ENCODE measurements at regions not wholly inside any gene's neighbourhood (a gene's known extent, or its start where the extent isn't known, plus 50 kb on each side); places are given as distances from the start of the nearest gene placed in this dataset.

- TF ChIP-seq, protein P1, sequence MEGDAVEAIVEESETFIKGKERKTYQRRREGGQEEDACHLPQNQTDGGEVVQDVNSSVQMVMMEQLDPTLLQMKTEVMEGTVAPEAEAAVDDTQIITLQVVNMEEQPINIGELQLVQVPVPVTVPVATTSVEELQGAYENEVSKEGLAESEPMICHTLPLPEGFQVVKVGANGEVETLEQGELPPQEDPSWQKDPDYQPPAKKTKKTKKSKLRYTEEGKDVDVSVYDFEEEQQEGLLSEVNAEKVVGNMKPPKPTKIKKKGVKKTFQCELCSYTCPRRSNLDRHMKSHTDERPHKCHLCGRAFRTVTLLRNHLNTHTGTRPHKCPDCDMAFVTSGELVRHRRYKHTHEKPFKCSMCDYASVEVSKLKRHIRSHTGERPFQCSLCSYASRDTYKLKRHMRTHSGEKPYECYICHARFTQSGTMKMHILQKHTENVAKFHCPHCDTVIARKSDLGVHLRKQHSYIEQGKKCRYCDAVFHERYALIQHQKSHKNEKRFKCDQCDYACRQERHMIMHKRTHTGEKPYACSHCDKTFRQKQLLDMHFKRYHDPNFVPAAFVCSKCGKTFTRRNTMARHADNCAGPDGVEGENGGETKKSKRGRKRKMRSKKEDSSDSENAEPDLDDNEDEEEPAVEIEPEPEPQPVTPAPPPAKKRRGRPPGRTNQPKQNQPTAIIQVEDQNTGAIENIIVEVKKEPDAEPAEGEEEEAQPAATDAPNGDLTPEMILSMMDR (IDR thresholded peaks at IDR 0.05), result no peak
- TF ChIP-seq POLR2AphosphoS5 (IDR thresholded peaks at IDR 0.05) (no peak), POLR2A (IDR thresholded peaks at IDR 0.05) (no peak), EP300 (IDR thresholded peaks at IDR 0.05) (no peak)
Measured at GRCh38 chr15:81740416-81740815, 305.4 kb downstream of the MEX3B start.

Data from gastroesophageal sphincter (tissue), 3 donors.